Fibroblast of upper back skin (primary cell): ENCODE measurements at regions not wholly inside any gene's neighbourhood (a gene's known extent, or its start where the extent isn't known, plus 50 kb on each side); places are given as distances from the start of the nearest gene placed in this dataset.

ENCODE experiments used
- DNase-seq: peaks from one replicate; pipeline ENCODE4 v3.0.0-alpha.2; 2013

GRCh38 chr10:92747066-92747465, 57.3 kb downstream of the HHEX start:
- DNase-seq = no peak

- DNase-seq = no peak
These were observed 57.8 kb downstream of the HHEX start for GRCh38 chr10:92747600-92747999.

GRCh38 chr10:92750791-92751533, 61.2 kb downstream of the HHEX start:
- no peak for DNase-seq

DNA sequence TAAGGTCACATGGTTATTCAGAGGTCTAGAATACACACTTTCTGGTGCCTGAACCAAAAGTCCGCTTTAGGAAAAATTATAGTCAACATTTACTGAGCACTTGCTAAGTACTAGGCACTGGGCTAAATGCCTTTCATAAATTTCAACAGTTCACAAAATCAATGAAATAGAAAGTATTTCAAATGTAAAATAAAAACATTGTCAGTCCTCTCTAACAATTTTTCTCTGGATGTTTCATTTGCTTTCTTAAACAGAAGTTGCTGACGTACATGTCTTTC, 61.7 kb downstream of the HHEX start:
- DNase-seq = no peak

GRCh38 chr10:92751827-92752226, 62.1 kb downstream of the HHEX start:
- DNase-seq = no peak

DNA sequence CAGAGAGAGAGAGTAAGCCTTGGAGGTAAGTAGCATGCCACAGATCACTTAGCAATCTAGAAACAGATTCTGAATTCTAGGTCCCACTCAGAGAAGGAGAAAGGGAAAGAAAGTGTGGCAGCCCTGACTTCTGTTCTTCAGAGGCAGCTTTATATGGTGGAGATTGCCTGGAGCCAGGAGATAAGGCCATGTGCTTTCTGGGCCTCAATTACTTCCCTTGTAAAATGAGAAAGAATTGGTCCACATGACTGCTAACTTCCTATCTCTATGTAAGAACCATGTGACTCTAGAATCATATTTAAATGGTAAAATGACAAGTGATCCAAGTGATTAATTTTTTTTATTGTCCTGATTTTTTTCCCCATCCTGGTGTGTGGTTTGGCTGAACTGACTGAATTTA, 64.1 kb downstream of the HHEX start:
- no peak for DNase-seq

DNA sequence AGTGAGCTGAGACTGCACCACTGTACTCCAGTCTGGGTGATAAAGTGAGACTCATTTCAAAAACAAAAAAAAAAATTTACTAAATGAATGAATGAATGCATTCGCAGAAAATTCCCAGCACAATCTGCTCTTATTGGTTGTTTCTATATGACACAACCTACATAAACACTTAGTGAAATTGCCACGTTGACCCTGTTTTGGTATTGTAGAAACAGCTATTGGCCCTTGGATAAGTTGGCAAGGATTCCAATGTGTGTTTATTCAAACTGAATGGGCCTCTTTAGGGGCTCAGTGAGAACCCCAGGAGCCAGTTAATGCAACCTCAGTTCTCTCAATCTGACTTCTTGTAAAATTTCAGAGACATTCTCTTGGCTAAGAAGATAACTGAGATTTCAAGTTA, 66.0 kb downstream of the HHEX start:
- no peak for DNase-seq

DNA sequence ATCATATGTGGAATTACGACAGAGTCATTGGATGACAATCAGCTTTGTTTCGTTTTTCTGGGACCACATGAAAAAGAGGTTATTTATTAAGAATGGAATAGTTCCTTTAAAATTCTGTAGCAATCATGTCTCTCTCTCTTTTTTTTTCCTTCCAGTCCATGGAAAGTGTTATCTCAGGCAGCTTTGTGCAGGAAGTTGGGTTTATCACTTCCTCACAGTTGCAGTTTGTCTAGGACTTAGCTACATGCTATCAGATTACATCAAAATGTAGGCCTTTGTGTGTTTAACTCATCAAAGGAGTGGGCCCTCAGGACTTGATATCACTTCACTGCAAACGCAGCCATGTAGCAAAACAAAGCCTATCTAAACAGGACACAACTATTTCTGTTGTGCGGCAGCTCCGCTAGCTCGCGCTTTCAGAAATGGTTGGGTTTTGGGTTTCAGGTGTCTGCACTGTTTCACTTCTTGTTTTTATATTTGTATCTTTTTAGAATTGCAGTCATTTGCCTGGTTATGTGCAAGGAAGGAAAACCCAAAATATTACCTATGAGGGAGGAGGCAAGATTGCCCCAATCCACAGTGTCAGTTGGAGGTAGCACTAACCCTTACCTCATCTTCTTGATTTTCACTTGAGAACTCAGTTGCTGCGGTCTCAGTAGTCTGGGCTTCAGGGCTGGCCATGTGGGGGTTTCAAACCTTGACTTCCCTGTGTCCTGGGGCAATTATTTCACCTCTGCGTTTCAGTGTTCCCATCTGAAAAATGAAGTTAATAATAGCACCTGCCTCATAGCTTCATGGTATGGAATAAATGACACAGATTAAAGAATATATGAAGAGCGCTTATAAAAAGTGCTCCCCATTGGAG, 66.7 kb downstream of the HHEX start:
- no peak for DNase-seq

DNA sequence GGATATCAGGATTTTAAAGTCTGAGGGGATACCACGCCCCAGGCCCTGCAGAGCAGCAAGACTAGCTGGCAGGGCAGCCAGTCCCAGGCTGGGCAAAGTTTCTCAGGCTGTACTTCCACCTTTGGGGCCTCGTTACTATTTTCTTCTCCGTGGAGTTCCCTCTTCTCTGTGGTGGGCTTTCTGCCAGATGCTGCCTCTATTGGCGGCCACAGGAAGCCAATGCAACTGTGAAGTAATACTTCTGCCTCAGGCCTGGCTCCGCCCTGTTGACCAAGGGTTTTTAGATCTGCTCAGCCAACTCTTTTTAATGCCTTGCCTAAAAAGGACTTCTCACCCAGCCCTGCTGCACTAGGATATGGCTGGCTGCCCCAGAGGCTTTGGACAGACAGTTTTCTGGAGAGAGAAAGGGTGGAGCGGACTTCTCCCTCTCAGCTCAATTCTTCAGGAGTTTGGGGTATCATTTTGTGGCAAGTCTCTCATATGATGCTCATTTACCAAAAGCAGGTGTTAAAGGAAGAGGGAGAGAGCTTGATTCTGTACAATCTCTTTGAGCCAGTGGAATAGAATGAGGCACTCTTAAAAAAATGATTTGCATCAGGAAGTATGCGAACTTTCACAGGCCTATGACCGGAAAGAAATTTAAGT, 67.4 kb downstream of the HHEX start:
- DNase-seq = peak; percentile 70

DNA sequence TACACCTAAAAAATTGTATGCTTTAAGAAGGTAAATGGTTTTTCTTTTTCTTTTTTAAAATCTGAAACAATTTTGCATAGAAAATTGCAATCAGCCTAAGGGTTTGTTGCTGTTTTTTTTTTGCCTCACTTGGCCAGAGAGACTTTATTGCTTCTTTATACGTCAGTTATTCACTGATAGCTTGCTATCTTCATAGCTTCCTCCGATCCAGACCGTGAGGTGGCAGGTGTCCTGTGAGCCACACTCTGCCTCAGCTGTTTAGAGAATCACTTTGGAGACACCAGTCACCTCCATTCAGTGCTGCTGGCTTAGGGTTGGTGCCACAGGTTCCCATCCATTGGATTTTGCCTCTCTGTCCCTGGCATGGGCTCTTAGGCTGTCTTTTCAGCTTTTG, 68.0 kb downstream of the HHEX start:
- DNase-seq = no peak

DNA sequence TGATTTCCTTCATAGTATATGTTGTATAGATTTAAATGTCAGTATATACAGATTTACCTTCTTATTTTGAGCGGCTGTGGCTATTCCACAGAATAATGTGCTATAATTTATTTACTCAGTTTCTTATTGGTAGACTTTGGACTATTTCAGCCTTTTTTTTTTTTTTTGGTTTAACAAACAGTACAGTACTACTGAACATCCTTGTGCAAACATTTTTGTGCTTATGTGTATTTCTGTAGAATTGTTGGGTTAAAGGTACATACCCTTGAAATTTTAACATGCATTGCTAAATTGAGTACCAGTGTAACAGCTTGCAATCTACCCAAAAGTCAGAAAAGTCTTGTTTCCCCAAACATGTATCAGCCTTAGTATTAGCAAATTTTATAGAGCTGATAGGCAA, 68.8 kb downstream of the HHEX start:
- no peak for DNase-seq

DNA sequence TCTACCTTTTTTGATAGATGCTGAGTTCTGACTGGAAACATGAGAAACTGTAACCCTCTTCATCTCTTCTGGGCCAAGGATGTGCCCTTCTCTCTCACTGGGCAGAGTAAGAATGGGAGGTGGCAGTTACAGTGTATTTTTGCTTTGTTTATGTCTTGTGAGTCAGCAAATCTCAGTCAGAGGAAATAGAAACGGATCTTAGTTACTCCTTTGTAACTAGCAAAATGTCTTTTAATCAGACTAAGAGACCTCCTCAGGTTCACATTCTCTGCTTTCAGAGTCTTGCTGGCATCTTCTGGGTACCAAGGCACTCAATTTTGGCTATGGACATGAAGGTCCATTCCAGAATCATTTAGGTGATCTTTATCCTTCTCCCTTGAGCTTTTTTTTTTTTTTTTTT, 70.9 kb downstream of the HHEX start:
- DNase-seq = no peak

- DNase-seq = peak; percentile 4
These were observed 71.8 kb downstream of the HHEX start for GRCh38 chr10:92761571-92761970.

DNA sequence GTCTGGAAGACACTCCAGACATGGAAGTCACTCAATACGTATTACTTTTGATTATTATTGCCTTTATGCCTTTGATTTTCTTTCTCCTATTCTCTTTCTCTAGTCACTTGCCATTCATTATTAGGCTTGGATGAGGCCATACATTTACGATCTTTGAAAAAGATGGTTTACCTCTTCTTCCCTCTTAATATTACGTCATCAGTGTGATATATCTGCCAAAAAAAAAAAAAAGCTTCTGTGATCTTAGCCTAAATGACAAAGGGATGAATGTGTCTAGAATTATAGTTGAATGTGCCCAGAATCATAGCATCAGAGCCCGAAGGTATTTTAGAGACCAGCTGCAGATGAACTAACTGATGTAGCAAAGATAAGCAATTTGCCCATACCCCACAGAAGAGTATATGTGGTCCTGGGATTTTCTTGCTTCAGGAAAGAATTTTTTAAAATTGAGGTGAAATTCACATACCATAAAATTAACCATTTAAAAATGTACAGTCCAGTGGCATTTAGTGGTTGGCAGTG, 73.9 kb downstream of the HHEX start:
- no peak for DNase-seq

DNA sequence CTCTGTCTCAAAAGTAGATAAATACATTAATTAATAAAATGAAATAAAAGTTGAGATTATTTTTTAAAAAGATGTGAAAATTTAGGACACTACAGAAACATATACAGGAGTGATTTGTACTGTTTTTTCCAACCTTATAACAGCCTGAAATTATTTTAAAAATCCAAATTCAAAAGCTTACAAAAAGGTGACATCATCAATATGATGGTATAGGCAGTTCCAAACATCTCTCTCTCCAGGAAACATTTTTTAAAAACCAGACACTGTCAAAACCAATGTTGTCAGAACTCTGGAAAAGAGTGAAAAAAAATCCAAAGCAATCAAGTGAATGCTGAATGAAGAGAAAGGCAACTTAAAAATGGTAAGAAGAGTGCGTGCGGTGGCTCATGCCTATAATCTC, 76.7 kb downstream of the HHEX start:
- DNase-seq = no peak

DNA sequence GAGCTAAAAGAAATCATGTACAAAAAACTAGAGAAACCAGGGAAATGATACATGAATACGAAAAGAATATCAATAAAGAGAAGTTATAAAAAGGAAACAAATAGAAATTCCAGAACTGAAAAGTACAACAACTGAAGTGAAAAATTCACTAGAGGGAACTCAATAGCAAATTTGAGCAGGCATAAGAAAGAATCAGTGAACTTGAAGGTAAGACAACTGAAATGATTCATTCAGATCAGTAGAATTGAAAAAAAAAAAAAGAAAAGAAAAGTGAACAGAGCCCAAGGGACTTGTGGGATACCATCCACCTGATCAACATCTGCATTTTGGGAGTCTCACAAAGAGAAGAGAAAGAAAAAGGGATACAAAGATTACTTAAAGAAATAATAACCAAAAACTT, 78.3 kb downstream of the HHEX start:
- no peak for DNase-seq

GRCh38 chr10:92773776-92774175, 74.5 kb upstream of the EXOC6 start:
- DNase-seq = no peak

DNA sequence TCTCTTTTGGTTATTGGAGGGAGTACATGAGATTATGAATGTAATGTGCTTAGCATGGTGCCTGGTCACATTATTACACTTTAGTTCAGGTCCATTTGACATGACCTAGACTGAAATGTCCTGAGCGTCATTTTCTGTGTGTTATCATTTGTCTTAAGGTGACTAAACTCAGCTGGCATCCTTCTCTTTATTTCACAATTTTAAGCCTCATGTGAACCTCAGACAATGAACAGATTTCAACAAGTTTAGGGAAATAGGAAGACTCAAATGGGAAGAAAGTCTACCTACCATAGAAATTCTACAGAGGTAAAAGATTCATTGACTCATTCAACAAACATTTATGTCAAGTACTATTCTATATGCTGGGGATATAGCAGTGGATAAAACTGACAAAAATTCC, 70.2 kb upstream of the EXOC6 start:
- no peak for DNase-seq

DNA sequence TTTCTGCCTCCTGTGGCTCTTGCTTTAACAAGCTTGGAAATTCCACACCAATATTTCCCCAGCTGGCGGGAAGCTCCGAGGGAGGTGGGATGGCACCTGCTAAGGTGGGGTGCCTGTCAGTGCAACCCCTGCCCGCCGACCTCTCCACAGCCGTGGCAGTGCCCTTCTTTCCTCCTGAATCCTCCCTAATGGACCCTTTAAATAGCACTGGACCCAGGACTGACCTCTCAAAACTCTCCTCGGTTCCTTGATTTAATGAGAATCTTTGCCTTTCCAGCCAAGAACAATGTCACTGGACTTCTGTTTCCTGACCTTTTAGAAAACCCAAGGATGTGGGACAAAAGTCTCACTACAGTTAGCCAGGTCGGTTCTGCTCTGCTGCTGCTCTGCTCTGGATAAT, 63.2 kb upstream of the EXOC6 start:
- no peak for DNase-seq

DNA sequence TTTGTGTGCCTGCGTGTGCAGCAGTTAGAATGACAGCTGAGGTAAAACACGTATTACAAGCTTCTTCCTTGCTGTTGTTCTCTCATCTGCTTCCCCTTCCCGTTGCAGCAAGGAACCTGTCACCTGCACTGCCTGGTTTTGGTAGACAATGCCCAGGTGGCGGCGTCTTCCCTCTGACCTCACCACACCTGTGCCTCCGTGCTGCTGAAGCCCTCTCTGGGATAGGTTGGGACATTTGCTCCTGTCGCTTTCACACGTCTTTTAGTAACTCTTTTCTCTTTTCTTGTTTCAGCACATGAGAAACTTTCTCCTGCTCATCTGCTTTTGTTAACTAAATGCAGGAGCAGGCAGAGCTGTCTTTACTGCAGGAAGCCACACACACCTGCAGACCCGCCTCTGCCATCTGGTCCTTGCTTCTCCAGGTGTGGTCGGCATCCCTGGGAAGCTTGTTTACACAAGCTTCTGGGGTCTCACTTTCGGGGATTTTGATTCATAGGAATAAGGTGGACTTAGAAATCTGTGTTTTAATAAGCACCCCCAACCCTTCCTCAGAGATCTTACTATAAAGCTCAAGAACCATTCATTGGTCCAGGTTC, 60.7 kb upstream of the EXOC6 start:
- DNase-seq = no peak

GRCh38 chr10:92789067-92789466, 59.3 kb upstream of the EXOC6 start:
- DNase-seq = no peak

DNA sequence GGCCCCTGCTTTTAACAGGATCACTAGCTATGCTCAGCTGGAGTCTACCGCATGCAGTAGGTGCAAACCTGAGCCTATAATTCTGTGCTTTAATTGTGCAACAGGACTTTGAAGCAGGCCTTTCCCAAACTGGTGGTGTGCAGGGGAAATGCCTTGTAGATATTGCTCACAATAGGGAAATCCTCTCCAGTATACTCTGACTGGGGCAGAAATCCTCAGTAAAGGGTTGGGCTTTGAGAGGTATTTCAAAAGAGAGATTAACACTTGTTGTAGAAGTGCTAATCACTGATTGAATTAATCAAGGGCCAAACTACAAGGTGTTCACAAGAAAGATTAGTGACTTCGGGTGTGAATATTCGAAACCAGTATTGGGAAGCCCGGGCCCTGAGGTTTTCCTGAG, 58.5 kb upstream of the EXOC6 start:
- DNase-seq = no peak

DNA sequence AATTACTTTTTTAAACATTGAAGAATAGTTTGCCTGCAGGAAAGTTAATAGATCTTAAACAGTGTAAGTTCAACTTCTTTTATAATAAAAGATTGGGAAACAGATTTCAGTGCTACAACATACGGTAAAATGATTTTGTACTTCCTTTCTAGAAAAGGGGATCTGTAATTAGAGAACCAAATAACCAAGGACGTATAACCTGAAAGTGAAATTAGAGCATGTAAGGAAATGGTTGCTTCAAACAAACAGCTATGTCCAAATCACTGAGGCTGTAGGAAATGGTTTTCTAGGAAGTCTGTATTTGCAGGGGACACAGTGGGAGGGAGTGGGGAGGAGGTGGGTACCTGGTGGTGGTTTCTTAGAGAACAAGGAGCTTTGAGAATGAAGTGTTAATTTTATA, 57.9 kb upstream of the EXOC6 start:
- DNase-seq = no peak

DNA sequence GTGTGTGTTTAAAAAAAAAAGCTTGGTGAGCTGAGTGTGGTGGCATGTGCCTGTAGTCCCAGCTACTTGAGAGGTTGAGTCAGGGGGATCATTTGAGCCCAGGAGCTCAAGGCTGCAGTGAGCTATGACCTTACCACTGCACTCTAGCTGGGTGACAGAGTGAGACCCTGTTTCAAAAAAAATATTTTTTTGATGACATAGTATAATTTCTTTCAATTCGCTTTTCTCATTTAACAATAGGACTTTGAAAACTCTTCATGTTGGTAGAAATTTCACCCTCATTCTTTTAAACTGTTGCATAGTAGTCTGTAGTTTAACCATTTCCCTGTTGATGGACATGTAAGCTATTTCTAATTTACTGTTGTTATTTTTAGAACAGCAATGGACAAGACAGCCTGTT, 55.7 kb upstream of the EXOC6 start:
- no peak for DNase-seq
